ENCODE measurements at regions not wholly inside any gene's neighbourhood (a gene's known extent, or its start where the extent isn't known, plus 50 kb on each side); places are given as distances from the start of the nearest gene placed in this dataset.

GRCh38 chr12:91278126-91278525 is 95.5 kb upstream of the DCN start:
- TF ChIP-seq, protein P1, sequence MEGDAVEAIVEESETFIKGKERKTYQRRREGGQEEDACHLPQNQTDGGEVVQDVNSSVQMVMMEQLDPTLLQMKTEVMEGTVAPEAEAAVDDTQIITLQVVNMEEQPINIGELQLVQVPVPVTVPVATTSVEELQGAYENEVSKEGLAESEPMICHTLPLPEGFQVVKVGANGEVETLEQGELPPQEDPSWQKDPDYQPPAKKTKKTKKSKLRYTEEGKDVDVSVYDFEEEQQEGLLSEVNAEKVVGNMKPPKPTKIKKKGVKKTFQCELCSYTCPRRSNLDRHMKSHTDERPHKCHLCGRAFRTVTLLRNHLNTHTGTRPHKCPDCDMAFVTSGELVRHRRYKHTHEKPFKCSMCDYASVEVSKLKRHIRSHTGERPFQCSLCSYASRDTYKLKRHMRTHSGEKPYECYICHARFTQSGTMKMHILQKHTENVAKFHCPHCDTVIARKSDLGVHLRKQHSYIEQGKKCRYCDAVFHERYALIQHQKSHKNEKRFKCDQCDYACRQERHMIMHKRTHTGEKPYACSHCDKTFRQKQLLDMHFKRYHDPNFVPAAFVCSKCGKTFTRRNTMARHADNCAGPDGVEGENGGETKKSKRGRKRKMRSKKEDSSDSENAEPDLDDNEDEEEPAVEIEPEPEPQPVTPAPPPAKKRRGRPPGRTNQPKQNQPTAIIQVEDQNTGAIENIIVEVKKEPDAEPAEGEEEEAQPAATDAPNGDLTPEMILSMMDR (conservative IDR thresholded peaks at IDR 0.05; ENCODE audit: low read depth, low read length) = no peak
- TF ChIP-seq EZH2 (IDR thresholded peaks at IDR 0.05; ENCODE audit: borderline replicate concordance, low read depth, low read length, poor library complexity, severe bottlenecking) = no peak

Data from A673 (cell line).